NCI-H2171 treated with DMSO at 0.1 percent for 48 hours (cell line): ENCODE measurements at regions not wholly inside any gene's neighbourhood (a gene's known extent, or its start where the extent isn't known, plus 50 kb on each side); places are given as distances from the start of the nearest gene placed in this dataset.

Source experiments
- DNase-seq: peaks from one replicate; lab custom pipeline; 2025; lab: John Stamatoyannopoulos, UW

DNA sequence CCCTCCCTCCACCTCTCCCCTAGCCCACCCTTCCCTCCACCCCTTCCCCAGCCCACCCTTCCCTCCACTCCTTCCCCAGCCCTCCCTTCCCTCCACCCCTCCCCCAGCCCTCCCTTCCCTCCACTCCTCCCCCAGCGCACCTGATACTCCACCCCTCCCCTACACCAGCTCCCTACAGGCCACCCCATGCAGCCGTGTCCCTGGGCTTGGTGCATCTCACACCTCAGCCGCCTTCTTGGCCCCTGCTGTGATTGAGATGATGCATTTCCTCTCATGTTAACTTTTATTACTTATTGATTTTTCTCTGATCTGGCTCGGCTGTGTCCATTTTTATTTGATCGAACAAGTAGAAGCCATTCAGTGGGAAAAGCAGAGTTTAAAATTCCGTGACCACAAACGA, 243.8 kb downstream of the MATN1 start:
- no peak for DNase-seq

GRCh38 chr1:30478799-30479563, 244.4 kb downstream of the MATN1 start:
- no peak for DNase-seq

GRCh38 chr1:30478283-30478682, 245.1 kb downstream of the MATN1 start:
- no peak for DNase-seq

GRCh38 chr1:30477588-30477987, 245.8 kb downstream of the MATN1 start:
- DNase-seq = no peak

- DNase-seq = no peak
Measured at GRCh38 chr1:30476911-30477459, 246.4 kb downstream of the MATN1 start.

DNA sequence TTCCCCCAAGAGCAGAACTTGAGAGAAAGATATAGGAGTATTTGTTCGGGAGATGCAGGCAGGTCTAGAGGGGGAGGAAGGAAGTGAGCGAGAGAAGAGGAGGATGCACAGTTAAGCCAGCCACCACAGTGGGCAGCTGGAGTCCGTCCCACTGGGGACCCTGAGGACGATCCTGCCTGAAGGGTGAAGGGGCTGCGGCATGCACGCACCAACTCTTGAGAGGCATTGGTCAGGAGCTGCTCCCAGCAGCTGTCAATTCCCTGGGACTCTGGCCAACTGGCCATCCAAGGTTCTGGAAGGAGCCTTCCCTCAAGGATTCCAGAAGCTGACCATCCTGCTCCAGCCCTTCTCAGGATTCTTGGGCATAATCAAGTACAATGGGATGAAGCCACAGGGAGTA, 246.9 kb downstream of the MATN1 start:
- DNase-seq = no peak

DNA sequence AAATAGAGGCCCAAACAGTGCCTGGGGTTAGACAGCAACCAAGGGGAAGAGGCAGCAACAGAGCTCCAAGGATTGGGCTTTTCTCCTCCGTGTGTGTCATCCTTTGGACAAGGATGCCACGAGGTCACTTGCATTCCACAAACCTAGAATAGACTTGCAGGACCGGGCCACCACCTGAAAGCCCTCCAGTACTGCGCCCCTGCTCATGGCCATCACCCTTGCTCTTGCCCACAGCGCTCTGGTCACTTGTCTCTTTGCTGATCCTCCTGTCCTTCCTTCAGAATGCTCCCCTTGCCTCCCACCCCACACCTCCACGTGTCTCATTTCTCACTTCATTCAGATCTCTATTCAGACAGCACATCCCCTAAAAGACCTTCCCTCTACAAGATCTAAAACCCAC, 247.4 kb downstream of the MATN1 start:
- no peak for DNase-seq

- DNase-seq = no peak
Measured at GRCh38 chr1:30475201-30475600, 248.2 kb downstream of the MATN1 start.

GRCh38 chr1:30474818-30475200, 248.6 kb downstream of the MATN1 start:
- no peak for DNase-seq

DNA sequence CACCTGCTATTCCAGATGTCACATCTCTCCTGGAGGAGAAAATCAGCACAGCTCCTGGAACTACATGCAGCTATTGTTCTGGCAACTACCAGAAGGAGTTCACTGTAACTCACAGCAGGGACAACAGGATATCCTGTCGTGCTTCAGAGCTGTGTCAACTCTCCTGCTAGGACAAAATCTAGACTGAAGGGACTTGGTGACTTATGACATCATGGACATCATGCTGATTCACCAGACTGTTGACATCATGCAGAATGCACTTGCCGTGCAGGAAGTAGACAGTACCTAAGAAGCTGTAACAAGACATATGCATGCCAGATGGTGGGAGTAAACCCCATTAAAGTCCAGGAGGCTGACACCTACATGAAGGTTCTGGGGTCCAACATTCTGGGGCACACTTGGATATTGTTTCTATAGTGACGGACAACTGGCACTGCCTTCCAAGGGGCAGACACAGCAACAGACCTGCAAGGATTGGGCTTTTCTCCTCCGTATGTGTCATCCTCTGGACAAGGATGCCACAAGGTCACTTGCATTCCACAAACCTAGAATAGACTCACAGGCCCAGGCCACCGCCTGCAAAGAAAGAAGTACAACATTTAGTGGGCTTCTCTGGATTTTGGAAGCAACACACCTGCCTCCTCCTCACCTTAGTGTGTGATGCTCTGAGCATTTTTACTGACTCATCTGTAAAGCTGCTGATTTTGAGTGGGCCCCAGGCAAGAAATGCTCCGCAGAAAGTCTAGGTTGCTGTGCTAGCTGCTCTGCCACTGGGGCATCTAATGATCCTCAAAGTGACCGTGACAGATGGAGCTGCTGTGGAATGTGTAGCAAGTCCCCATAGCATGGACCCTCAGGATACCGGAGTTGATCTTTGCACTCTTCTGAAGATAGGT, 249.2 kb downstream of the MATN1 start:
- peak; percentile 53 for DNase-seq

DNA sequence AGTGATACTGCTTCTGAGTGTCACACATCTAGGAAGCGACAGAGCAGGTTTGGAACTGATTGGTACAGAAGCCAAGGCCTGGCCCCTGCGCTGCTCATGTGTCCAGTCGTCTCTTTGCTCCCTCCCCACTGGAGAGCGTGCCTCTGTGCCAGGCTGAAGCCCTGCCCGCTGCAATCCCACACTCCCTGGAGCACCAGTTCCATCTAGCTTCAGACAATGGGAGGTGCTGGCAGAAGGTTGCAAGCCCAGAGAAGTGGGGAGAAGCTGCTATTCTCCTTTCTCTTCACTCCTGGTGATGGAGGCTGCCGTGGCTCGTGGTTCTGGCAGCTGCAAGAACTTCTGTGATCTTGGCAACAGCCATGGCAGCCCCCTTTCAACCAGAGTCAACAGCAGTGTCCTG, 250.9 kb downstream of the MATN1 start:
- DNase-seq = no peak

GRCh38 chr1:30472009-30472408, 251.4 kb downstream of the MATN1 start:
- no peak for DNase-seq

GRCh38 chr1:30471307-30471706, 252.1 kb downstream of the MATN1 start:
- no peak for DNase-seq

GRCh38 chr1:30469426-30469825, 254.0 kb downstream of the MATN1 start:
- peak; percentile 66 for DNase-seq

DNA sequence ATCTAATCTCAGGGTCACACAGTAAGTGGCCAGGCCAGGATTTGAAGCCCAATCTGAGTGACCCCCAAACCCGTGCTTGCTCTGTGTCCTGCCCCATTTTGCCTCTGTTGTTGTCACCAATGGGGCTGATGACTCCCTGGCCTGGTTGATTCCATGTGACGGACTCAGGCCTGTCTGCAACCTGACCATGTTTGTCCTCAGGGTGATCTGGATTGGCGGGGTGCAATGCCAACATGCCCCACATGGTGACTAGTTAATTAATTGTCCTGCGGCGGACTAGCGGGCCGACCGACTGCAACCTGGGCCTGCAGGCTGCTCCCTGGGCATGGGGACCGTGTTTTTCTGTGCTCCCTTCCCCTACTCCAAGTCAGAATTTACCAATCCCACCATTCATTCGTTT, 256.3 kb downstream of the MATN1 start:
- DNase-seq = no peak

DNA sequence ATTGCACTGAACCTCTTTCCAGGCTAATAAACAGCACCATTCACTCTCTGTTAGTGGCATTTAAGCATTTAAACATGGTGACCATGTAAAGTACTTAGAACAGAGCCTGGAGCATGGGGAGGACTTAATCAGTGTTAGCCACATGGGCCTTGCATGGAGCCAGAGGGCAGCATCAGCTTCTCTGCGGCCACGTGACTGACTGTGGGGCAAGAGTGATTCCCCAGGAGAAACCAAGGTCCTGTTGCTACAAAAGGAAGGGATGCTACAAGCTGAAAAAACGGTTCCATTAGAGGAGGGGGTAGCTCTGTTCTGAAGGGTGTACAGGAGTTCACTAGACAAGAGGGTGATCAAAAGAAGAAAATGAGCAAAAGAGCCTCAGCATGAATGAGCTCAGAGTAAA, 256.8 kb downstream of the MATN1 start:
- no peak for DNase-seq

DNA sequence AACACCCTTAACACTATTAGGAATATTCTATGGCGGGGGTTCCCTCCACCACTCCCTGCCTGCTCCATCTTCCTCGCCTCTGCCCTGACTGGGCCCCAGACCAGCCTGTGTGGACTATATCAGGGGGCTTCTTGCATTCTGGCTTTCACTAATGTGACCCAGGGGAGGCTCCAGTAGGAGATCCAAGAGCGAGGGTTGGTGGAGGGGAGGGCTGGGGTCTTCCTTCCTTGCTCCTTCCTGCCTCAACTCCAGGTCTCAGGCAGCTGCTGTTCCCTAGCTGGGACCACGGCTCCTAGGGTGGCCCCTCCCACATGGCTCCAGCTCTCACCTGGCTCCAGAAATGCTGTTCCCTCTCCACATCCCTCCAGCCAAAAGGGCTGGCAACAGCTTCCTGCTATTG, 257.4 kb downstream of the MATN1 start:
- no peak for DNase-seq

- no peak for DNase-seq
Measured at GRCh38 chr1:30465096-30465495, 258.3 kb downstream of the MATN1 start.

DNA sequence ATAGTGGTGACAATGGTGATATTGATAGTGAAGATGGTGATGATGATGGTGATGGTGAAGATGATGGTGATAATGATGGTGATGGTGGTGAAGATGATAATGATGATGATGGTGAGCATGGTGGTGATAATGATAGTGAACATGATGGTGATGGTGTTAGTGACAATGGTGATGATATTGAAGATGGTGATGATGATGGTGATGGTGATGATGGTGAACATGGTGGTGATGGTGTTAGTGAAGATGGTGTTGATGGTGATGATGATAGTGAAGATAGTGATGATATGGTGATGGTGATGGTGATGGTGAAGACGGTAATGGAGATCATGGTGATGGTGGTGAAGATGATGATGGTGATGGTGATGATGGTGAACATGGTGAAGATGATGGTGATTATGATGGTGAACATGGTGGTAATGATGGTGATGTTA, 259.2 kb downstream of the MATN1 start:
- no peak for DNase-seq

DNA sequence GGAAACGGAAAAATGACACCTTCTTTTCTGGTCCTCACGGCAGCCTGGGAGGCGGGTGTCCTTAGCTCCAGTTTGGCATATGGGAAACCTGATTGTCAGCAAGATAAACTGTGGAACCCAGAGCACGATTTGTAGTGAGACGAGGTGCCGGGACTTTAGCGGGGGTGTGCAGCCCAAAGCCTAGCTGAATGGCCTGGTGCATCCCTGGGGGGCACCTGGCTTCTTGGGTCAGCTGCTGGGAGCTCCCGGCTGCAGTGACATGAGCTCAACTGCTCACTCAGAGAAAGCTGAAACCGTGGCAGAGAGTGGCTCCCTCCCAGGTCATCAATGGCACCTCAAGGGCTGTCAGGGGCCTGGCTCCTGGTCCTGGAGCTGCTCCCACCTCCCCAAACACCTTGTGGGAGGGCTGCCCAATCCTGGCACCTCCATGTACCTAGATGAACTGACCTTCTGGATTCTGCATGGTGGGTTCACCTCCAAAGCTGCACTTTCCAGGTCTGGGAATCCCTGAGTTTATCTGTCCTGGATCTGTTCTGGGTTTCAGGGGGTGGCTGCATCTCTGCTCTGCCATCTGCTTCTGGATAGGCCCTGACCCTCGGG, 260.5 kb downstream of the MATN1 start:
- no peak for DNase-seq

DNA sequence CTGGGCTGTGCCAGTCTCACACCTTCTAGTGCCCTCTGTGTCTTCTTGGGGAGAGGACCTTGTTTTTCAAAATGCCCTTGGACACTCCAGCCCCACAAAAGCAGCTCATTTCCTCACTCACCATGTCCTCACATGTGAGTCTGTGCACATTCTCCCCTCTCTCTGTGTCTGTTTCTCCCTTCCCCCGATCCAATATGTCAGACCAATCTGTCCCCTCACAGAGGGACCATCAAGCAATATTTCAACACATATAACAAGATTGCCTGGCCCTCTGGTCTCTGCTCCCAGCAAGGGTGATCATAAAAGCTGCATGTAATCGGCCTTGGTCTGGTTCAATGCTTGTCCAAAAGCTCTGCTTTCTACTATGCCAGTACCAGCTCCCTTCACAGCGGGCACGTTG, 261.2 kb downstream of the MATN1 start:
- no peak for DNase-seq

- DNase-seq = no peak
Measured at GRCh38 chr1:30461640-30462039, 261.7 kb downstream of the MATN1 start.

DNA sequence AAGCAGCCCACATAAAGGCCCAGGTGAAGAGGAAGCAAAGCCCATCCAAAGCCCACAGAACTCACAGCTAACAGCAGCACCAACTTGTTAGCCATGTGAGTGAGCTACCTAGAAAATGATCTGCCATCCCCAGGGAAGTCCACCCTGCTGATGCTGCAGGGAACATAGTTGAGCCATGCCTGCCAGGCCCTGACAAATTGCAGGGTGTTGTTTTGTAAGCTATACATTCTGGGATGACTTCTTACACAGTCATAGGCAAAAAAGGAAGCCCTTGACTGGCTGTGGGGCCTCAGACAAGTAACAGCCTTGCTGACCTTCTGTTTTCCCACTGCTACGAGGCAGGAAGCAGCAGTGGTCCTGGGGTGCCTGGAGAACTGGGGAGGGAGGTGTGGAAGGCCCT, 262.7 kb downstream of the MATN1 start:
- DNase-seq = no peak
